SU-DHL-6 (cell line): ENCODE measurements at regions not wholly inside any gene's neighbourhood (a gene's known extent, or its start where the extent isn't known, plus 50 kb on each side); places are given as distances from the start of the nearest gene placed in this dataset.

Source experiments
- H2AFZ ChIP-seq: fragments of 200-600 bp; sonication (generic); 2 replicates; pipeline ENCODE4 v1.6.1; 2014; ENCODE audit warnings: low read depth, mild to moderate bottlenecking, moderate library complexity, mixed read lengths, antibody characterized with exemption, low read length; ENCODE audit not compliant: severe bottlenecking
- H3F3A ChIP-seq: fragments of 200-600 bp; shearing (Covaris generic); 2 replicates; pipeline ENCODE4 v1.6.0; 2016; ENCODE audit warnings: antibody characterized with exemption, mild to moderate bottlenecking; ENCODE audit not compliant: insufficient read depth
- H3K27ac ChIP-seq: fragments of 200-600 bp; sonication (generic); 2 replicates; pipeline ENCODE4 v1.5.1; 2016; ENCODE audit warnings: low read depth, mild to moderate bottlenecking, low read length, moderate library complexity, mixed read lengths
- H3K27me3 ChIP-seq: fragments of 200-600 bp; sonication (generic), shearing (Covaris generic); 2 replicates; pipeline ENCODE4 v1.6.0; 2014; ENCODE audit warnings: mild to moderate bottlenecking, low read length
- H3K36me3 ChIP-seq: fragments of 200-600 bp; sonication (generic); 2 replicates; pipeline ENCODE4 v1.6.1; 2014; ENCODE audit warnings: mild to moderate bottlenecking, low read length, mixed read lengths
- H3K4me2 ChIP-seq: fragments of 300-600, 200-600 bp; shearing (Covaris generic), sonication (generic); 2 replicates; pipeline ENCODE4 v1.6.0; 2014; ENCODE audit warnings: low read length, low read depth, mild to moderate bottlenecking; ENCODE audit not compliant: poor library complexity, severe bottlenecking
- H3K4me3 ChIP-seq: fragments of 200-600 bp; sonication (generic); 2 replicates; pipeline ENCODE4 v1.5.1; 2014; ENCODE audit warnings: antibody characterized with exemption, low read length, mild to moderate bottlenecking, mixed read lengths; ENCODE audit not compliant: insufficient read depth, poor library complexity, severe bottlenecking
- H3K79me2 ChIP-seq: fragments of 200-600 bp; sonication (generic); 2 replicates; pipeline ENCODE4 v1.6.1; 2014; ENCODE audit warnings: mild to moderate bottlenecking, low read length, moderate library complexity; ENCODE audit not compliant: insufficient read depth
- H3K9ac ChIP-seq: fragments of 200-600 bp; sonication (generic); 2 replicates; pipeline ENCODE4 v1.7.0; 2014; ENCODE audit warnings: mild to moderate bottlenecking, low read length
- H3K9me2 ChIP-seq: fragments of 200-600 bp; sonication (generic); replicated peaks from 2 replicates; pipeline ENCODE4 v1.6.1; 2014; ENCODE audit warnings: low read length; ENCODE audit not compliant: insufficient read depth
- H3K9me3 ChIP-seq: fragments of 200-600 bp; sonication (generic); 2 replicates; pipeline ENCODE4 v1.6.1; 2014; ENCODE audit warnings: low read length, mixed read lengths; ENCODE audit not compliant: insufficient read depth
- H4K20me1 ChIP-seq: fragments of 200-600 bp; sonication (generic); 2 replicates; pipeline ENCODE4 v1.6.1; 2014; ENCODE audit warnings: low read depth, mild to moderate bottlenecking, antibody characterized with exemption, low read length, moderate library complexity, mixed read lengths
- CTCF ChIP-seq: fragments of 200-600 bp; sonication (generic); IDR thresholded peaks from one replicate; pipeline ENCODE4 v1.5.1; 2017; ENCODE audit warnings: antibody characterized with exemption, mild to moderate bottlenecking, low read length, moderate library complexity; ENCODE audit not compliant: insufficient read depth, poor library complexity, severe bottlenecking
- EZH2phosphoT487 ChIP-seq: fragments of 200-600 bp; sonication (generic), shearing (Covaris generic); conservative IDR thresholded peaks from 2 replicates; pipeline ENCODE4 v1.6.1; 2018; ENCODE audit warnings: mild to moderate bottlenecking, antibody characterized with exemption, low read length, moderate library complexity, mixed read lengths

GRCh38 chr1:222441066-222441465 lies 106.8 kb downstream of the HHIPL2 start:
- H3K9me2 ChIP-seq: no peaks in the 10 kb centered on the region
- no peak overlapping the region for H2AFZ ChIP-seq
- H3K9me3 ChIP-seq: no peaks in the 10 kb centered on the region
- H3F3A ChIP-seq: no peaks in the 10 kb centered on the region
- H3K9ac ChIP-seq: no peak overlapping the region
- H3K4me3 ChIP-seq: no peak overlapping the region
- H3K27me3 ChIP-seq: no peaks in the 10 kb centered on the region
- no peak for TF ChIP-seq CTCF
- no peak for TF ChIP-seq EZH2phosphoT487
- no peaks in the 10 kb centered on the region for H4K20me1 ChIP-seq
- no peak overlapping the region for H3K27ac ChIP-seq
- H3K79me2 ChIP-seq: no peaks in the 10 kb centered on the region
- H3K36me3 ChIP-seq: no peaks in the 10 kb centered on the region
- no peak overlapping the region for H3K4me2 ChIP-seq

- H3K4me3 ChIP-seq: no peak overlapping the region
- TF ChIP-seq EZH2phosphoT487: no peak
- no peak for TF ChIP-seq CTCF
- H3K9me3 ChIP-seq: no peaks in the 10 kb centered on the region
- no peak overlapping the region for H3K27ac ChIP-seq
- no peaks in the 10 kb centered on the region for H3F3A ChIP-seq
- no peak overlapping the region for H2AFZ ChIP-seq
- no peaks in the 10 kb centered on the region for H3K27me3 ChIP-seq
- no peak overlapping the region for H3K9ac ChIP-seq
- H4K20me1 ChIP-seq: no peaks in the 10 kb centered on the region
- no peaks in the 10 kb centered on the region for H3K36me3 ChIP-seq
- H3K79me2 ChIP-seq: no peaks in the 10 kb centered on the region
- no peaks in the 10 kb centered on the region for H3K9me2 ChIP-seq
- no peak overlapping the region for H3K4me2 ChIP-seq
Measured at GRCh38 chr1:222424826-222425225, 123.1 kb downstream of the HHIPL2 start.

- Histone ChIP-seq H3K4me3 (no peak overlapping the region), H3K36me3 (no peaks in the 10 kb centered on the region), H3K27ac (no peak overlapping the region), H3K9ac (no peak overlapping the region), H3K9me3 (no peaks in the 10 kb centered on the region), H2AFZ (no peak overlapping the region), H3K27me3 (no peaks in the 10 kb centered on the region), H4K20me1 (no peaks in the 10 kb centered on the region), H3K9me2 (no peaks in the 10 kb centered on the region), H3K4me2 (no peak overlapping the region), H3K79me2 (no peaks in the 10 kb centered on the region), H3F3A (no peaks in the 10 kb centered on the region)
- TF ChIP-seq CTCF (no peak), EZH2phosphoT487 (no peak)
Measured at GRCh38 chr1:222421380-222421779, 126.5 kb downstream of the HHIPL2 start.
